ENCODE measurements at regions not wholly inside any gene's neighbourhood (a gene's known extent, or its start where the extent isn't known, plus 50 kb on each side); places are given as distances from the start of the nearest gene placed in this dataset.

GRCh38 chr7:81180573-81180972 is 261.7 kb upstream of the SEMA3C start:
- no peak overlapping the region for H3K4me3 ChIP-seq (ENCODE audit: low read depth, low read length)
- DNase-seq (ENCODE audit: low read depth) = no peak
- no peak for TF ChIP-seq CTCF (IDR thresholded peaks at IDR 0.05; ENCODE audit: insufficient read depth, low read depth, low read length, missing control alignments)

- DNase-seq (ENCODE audit: low read depth) = no peak
- TF ChIP-seq CTCF (IDR thresholded peaks at IDR 0.05; ENCODE audit: insufficient read depth, low read depth, low read length, missing control alignments) = no peak
- no peak overlapping the region for H3K4me3 ChIP-seq (ENCODE audit: low read depth, low read length)
Observed at GRCh38 chr7:81175275-81175940, 256.6 kb upstream of the SEMA3C start.

GRCh38 chr7:81173766-81174281 is 255.0 kb upstream of the SEMA3C start:
- TF ChIP-seq CTCF (IDR thresholded peaks at IDR 0.05; ENCODE audit: insufficient read depth, low read depth, low read length, missing control alignments) = no peak
- H3K4me3 ChIP-seq (ENCODE audit: low read depth, low read length) = no peak overlapping the region
- no peak for DNase-seq (ENCODE audit: low read depth)

- no peak for DNase-seq (ENCODE audit: low read depth)
- TF ChIP-seq CTCF (IDR thresholded peaks at IDR 0.05; ENCODE audit: insufficient read depth, low read depth, low read length, missing control alignments) = no peak
- H3K4me3 ChIP-seq (ENCODE audit: low read depth, low read length) = no peak overlapping the region
Observed at GRCh38 chr7:81170291-81170690, 251.4 kb upstream of the SEMA3C start.

- no peak for DNase-seq (ENCODE audit: low read depth)
- no peak for TF ChIP-seq CTCF (IDR thresholded peaks at IDR 0.05; ENCODE audit: insufficient read depth, low read depth, low read length, missing control alignments)
- no peak overlapping the region for H3K4me3 ChIP-seq (ENCODE audit: low read depth, low read length)
Observed at GRCh38 chr7:81167934-81168333, 249.1 kb upstream of the SEMA3C start.

GRCh38 chr7:81165070-81165469 is 246.2 kb upstream of the SEMA3C start:
- no peak for TF ChIP-seq CTCF (IDR thresholded peaks at IDR 0.05; ENCODE audit: insufficient read depth, low read depth, low read length, missing control alignments)
- DNase-seq (ENCODE audit: low read depth) = no peak
- no peak overlapping the region for H3K4me3 ChIP-seq (ENCODE audit: low read depth, low read length)
